ENCODE measurements at regions not wholly inside any gene's neighbourhood (a gene's known extent, or its start where the extent isn't known, plus 50 kb on each side); places are given as distances from the start of the nearest gene placed in this dataset.

GRCh38 chr6:14903176-14904038 lies 342.5 kb upstream of the JARID2 start:
- DNase-seq (ENCODE audit: low read depth, low spot score), result no peak

GRCh38 chr6:14905201-14905600 lies 340.7 kb upstream of the JARID2 start:
- DNase-seq (ENCODE audit: low read depth, low spot score), result no peak

- DNase-seq (ENCODE audit: low read depth, low spot score), result no peak
Observed at GRCh38 chr6:14906621-14907020, 339.2 kb upstream of the JARID2 start.

GRCh38 chr6:14910692-14911547 lies 334.9 kb upstream of the JARID2 start:
- DNase-seq (ENCODE audit: low read depth, low spot score), result no peak

- no peak for DNase-seq (ENCODE audit: low read depth, low spot score)
Observed at GRCh38 chr6:14912226-14912625, 333.6 kb upstream of the JARID2 start.

GRCh38 chr6:14912706-14913105 lies 333.2 kb upstream of the JARID2 start:
- DNase-seq (ENCODE audit: low read depth, low spot score), result no peak

- DNase-seq (ENCODE audit: low read depth, low spot score), result no peak
Observed at GRCh38 chr6:14913931-14914330, 331.9 kb upstream of the JARID2 start.

- DNase-seq (ENCODE audit: low read depth, low spot score), result no peak
Observed at GRCh38 chr6:14915888-14916832, 329.7 kb upstream of the JARID2 start.

GRCh38 chr6:14917109-14917910 lies 328.6 kb upstream of the JARID2 start:
- no peak for DNase-seq (ENCODE audit: low read depth, low spot score)

- DNase-seq (ENCODE audit: low read depth, low spot score), result no peak
Observed at GRCh38 chr6:14918200-14918907, 327.5 kb upstream of the JARID2 start.

- no peak for DNase-seq (ENCODE audit: low read depth, low spot score)
Observed at GRCh38 chr6:14919038-14919670, 326.7 kb upstream of the JARID2 start.

GRCh38 chr6:14920276-14920675 lies 325.6 kb upstream of the JARID2 start:
- no peak for DNase-seq (ENCODE audit: low read depth, low spot score)

- DNase-seq (ENCODE audit: low read depth, low spot score), result no peak
Observed at GRCh38 chr6:14921170-14921569, 324.7 kb upstream of the JARID2 start.

- DNase-seq (ENCODE audit: low read depth, low spot score), result no peak
Observed at GRCh38 chr6:14921878-14922671, 323.8 kb upstream of the JARID2 start.

- DNase-seq (ENCODE audit: low read depth, low spot score), result no peak
Observed at GRCh38 chr6:14922706-14923460, 323.0 kb upstream of the JARID2 start.

GRCh38 chr6:14924126-14925024 lies 321.5 kb upstream of the JARID2 start:
- DNase-seq (ENCODE audit: low read depth, low spot score), result no peak
